D341Med (cell line): ENCODE measurements at regions not wholly inside any gene's neighbourhood (a gene's known extent, or its start where the extent isn't known, plus 50 kb on each side); places are given as distances from the start of the nearest gene placed in this dataset.

Experiments used
- DNase-seq: peaks from one replicate; pipeline ENCODE4 v3.0.0; 2012; ENCODE audit warnings: low spot score

GRCh38 chr3:154568064-154568463 is 138.1 kb upstream of the GPR149 start:
- DNase-seq: no peak

GRCh38 chr3:154559623-154560022 is 129.6 kb upstream of the GPR149 start:
- DNase-seq: no peak

GRCh38 chr3:154552338-154552737 is 122.3 kb upstream of the GPR149 start:
- DNase-seq: peak; percentile 35

GRCh38 chr3:154549391-154549790 is 119.4 kb upstream of the GPR149 start:
- DNase-seq: no peak

- DNase-seq: no peak
These were observed 118.4 kb upstream of the GPR149 start for GRCh38 chr3:154548341-154548740.

- no peak for DNase-seq
These were observed 112.8 kb upstream of the GPR149 start for GRCh38 chr3:154542837-154543236.

GRCh38 chr3:154540950-154541604 is 111.1 kb upstream of the GPR149 start:
- no peak for DNase-seq

GRCh38 chr3:154538566-154539360 is 108.8 kb upstream of the GPR149 start:
- DNase-seq: no peak

GRCh38 chr3:154536751-154537150 is 106.8 kb upstream of the GPR149 start:
- DNase-seq: no peak

GRCh38 chr3:154522036-154522602 is 92.1 kb upstream of the GPR149 start:
- DNase-seq: no peak

- no peak for DNase-seq
These were observed 87.4 kb upstream of the GPR149 start for GRCh38 chr3:154517404-154517803.

GRCh38 chr3:154515921-154516320 is 85.9 kb upstream of the GPR149 start:
- no peak for DNase-seq

- no peak for DNase-seq
These were observed 80.8 kb upstream of the GPR149 start for GRCh38 chr3:154510780-154511179.

- DNase-seq: no peak
These were observed 77.7 kb upstream of the GPR149 start for GRCh38 chr3:154507727-154508126.

GRCh38 chr3:154496978-154497377 is 67.0 kb upstream of the GPR149 start:
- no peak for DNase-seq

- no peak for DNase-seq
These were observed 66.5 kb upstream of the GPR149 start for GRCh38 chr3:154496540-154496939.

- DNase-seq: no peak
These were observed 57.0 kb upstream of the GPR149 start for GRCh38 chr3:154486949-154487348.

GRCh38 chr3:154482507-154482906 is 52.5 kb upstream of the GPR149 start:
- DNase-seq: no peak

- DNase-seq: no peak
These were observed 50.0 kb upstream of the GPR149 start for GRCh38 chr3:154480033-154480432.
